Naive thymus-derived CD4-positive, alpha-beta T cell (primary cell): ENCODE measurements at regions not wholly inside any gene's neighbourhood (a gene's known extent, or its start where the extent isn't known, plus 50 kb on each side); places are given as distances from the start of the nearest gene placed in this dataset.

Experiments used
- ATAC-seq: fragments of 150-1000 bp; cut with Tn5 transposase; 2 replicates; pipeline ENCODE4 v1.10.0; 2021; ENCODE audit warnings: mild to moderate bottlenecking, moderate library complexity
- CTCF ChIA-PET: fragments of 350-600 bp; sonication (Branson Sonifier 250); formaldehyde crosslinking; loops from one replicate; lab custom pipeline; 2021; ENCODE audit warnings: antibody characterized with exemption; lab: Charles Lee
- POLR2A ChIA-PET: fragments of 350-600 bp; sonication (Branson Sonifier 250); formaldehyde crosslinking; loops from one replicate; lab custom pipeline; 2021; ENCODE audit warnings: antibody characterized with exemption, inconsistent platforms; lab: Charles Lee
- DNase-seq, 9 donors: peaks; one replicate each; pipeline versions ENCODE4 v3.0.0 to v3.0.0-alpha.2; 2020 to 2022; ENCODE audit warnings: mixed read lengths in 1 of 9
- H3K27ac ChIP-seq: one replicate; pipeline ENCODE4 v1.7.0; 2013; ENCODE audit warnings: mild to moderate bottlenecking, low read depth, low read length, moderate library complexity
- H3K27me3 ChIP-seq, 2 donors: one replicate each; pipeline ENCODE4 v1.7.0; 2013; ENCODE audit warnings: low read length in 2 of 2, mild to moderate bottlenecking in 2 of 2, moderate library complexity in 2 of 2; ENCODE audit not compliant: control insufficient read depth in 2 of 2, insufficient read depth in 2 of 2
- H3K36me3 ChIP-seq, 3 experiments: 1 replicate in 2 of 3; 2 replicates in 1 of 3; pipeline ENCODE4 v1.7.0; 2013; ENCODE audit warnings: low read length in 3 of 3, mild to moderate bottlenecking in 3 of 3, moderate library complexity in 1 of 3; ENCODE audit not compliant: insufficient read depth in 3 of 3, control insufficient read depth in 2 of 3
- H3K4me1 ChIP-seq, 2 donors: one replicate each; pipeline ENCODE4 v1.7.0; 2013; ENCODE audit warnings: low read length in 2 of 2, mild to moderate bottlenecking in 2 of 2, moderate library complexity in 1 of 2; ENCODE audit not compliant: control insufficient read depth in 2 of 2, insufficient read depth in 2 of 2
- H3K4me3 ChIP-seq: 2 replicates; pipeline ENCODE4 v1.7.0; 2013; ENCODE audit warnings: mild to moderate bottlenecking, low read length
- H3K9me3 ChIP-seq, 3 experiments: 1 replicate in 2 of 3; 2 replicates in 1 of 3; pipeline ENCODE4 v1.7.0; 2013; ENCODE audit warnings: low read length in 3 of 3; ENCODE audit not compliant: control insufficient read depth in 2 of 3
- H3K27ac Mint-ChIP-seq, 9 donors: one replicate each; pipeline ENCODE4 v1.8.0; 2020 to 2022; ENCODE audit warnings: mixed read lengths in 9 of 9, mild to moderate bottlenecking in 8 of 9, moderate library complexity in 5 of 9, inconsistent platforms in 2 of 9
- H3K27me3 Mint-ChIP-seq, 5 donors: one replicate each; pipeline ENCODE4 v1.8.0; 2021 to 2022; ENCODE audit warnings: mixed read lengths in 5 of 5, mild to moderate bottlenecking in 1 of 5
- H3K36me3 Mint-ChIP-seq, 5 donors: one replicate each; pipeline ENCODE4 v1.8.0; 2020 to 2022; ENCODE audit warnings: mixed read lengths in 5 of 5, mild to moderate bottlenecking in 3 of 5, inconsistent platforms in 1 of 5
- H3K4me1 Mint-ChIP-seq, 7 donors: one replicate each; pipeline ENCODE4 v1.8.0; 2020 to 2022; ENCODE audit warnings: mixed read lengths in 7 of 7, mild to moderate bottlenecking in 3 of 7, inconsistent platforms in 1 of 7
- H3K4me3 Mint-ChIP-seq, 10 donors: one replicate each; pipeline ENCODE4 v1.8.0; 2020 to 2022; ENCODE audit warnings: mild to moderate bottlenecking in 10 of 10, mixed read lengths in 10 of 10, moderate library complexity in 6 of 10, inconsistent platforms in 2 of 10
- H3K9me3 Mint-ChIP-seq, 11 donors: one replicate each; pipeline ENCODE4 v1.8.0; 2020 to 2022; ENCODE audit warnings: mixed read lengths in 11 of 11, mild to moderate bottlenecking in 4 of 11, inconsistent platforms in 1 of 11, moderate library complexity in 1 of 11
- intact Hi-C, 2 donors: fragments of 100-400 bp; cut with micrococcal nuclease; formaldehyde crosslinking; loops; one replicate each; pipeline ENCODE4 v1.15.1; 2023

DNA sequence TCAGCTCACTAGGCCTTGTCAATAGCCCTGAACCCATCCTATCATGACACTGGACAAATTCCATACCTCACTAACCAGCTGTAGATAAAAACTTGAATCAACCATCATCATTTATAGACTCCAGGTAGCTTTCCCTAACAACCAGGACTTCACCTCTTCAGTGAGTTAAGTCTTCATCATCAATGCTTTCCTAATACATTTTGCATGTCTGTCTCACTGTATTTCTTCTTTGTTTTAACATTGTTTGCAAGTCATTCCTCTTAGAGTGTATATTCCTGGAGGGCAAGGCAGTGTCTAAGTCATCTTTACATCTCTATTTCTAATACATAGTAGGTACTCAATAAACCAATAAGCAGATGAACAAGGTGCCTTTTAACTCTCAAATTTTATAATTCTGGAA, 123.4 kb upstream of the RFC3 start:
- H3K27me3 Mint-ChIP-seq = no peaks in the 10 kb centered on the region
- peaks cover 0 to 4% (median 0%) of the 10 kb centered on the region in 11 donors for H3K9me3 Mint-ChIP-seq
- Histone ChIP-seq H3K4me3 (no peak overlapping the region), H3K27ac (no peak overlapping the region), H3K27me3 (no peaks in the 10 kb centered on the region), H3K4me1 (no peaks in the 10 kb centered on the region), H3K9me3 (no peaks in the 10 kb centered on the region), H3K36me3 (no peaks in the 10 kb centered on the region)
- no peaks in the 10 kb centered on the region for H3K36me3 Mint-ChIP-seq
- H3K27ac Mint-ChIP-seq = no peak overlapping the region
- intact Hi-C loops = no loop called here
- ChIA-PET CTCF (no interaction called here), POLR2A (no interaction called here)
- H3K4me3 Mint-ChIP-seq = no peak overlapping the region
- H3K4me1 Mint-ChIP-seq = no peaks in the 10 kb centered on the region
- ATAC-seq (no peak), DNase-seq (no peak)

DNA sequence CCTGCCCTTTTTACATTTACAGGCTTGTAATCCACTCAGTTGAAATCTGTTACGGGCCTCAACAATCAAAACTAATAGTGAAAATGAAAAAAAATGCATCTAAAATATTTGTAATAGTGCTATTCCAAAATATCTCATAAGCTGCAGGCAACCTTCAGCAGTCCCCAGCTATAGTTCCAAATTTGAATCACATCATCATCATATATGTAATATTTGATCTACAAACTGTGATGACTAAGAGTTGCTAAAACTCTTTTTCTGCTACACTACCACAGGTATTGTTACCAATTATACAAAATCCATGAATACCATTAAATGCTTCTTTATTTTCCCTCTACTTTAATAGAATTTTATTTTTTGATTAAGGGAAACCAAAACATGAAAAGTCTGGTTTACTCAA, 121.4 kb upstream of the RFC3 start:
- Histone ChIP-seq H3K4me1 (no peaks in the 10 kb centered on the region), H3K27ac (no peak overlapping the region), H3K36me3 (no peaks in the 10 kb centered on the region), H3K27me3 (no peaks in the 10 kb centered on the region), H3K9me3 (no peaks in the 10 kb centered on the region), H3K4me3 (no peak overlapping the region)
- H3K4me3 Mint-ChIP-seq = no peak overlapping the region
- ChIA-PET POLR2A (no interaction called here), CTCF (no interaction called here)
- ATAC-seq = no peak
- peaks cover 0 to 2% (median 0%) of the 10 kb centered on the region in 5 donors for H3K27me3 Mint-ChIP-seq
- no peaks in the 10 kb centered on the region for H3K4me1 Mint-ChIP-seq
- DNase-seq = no peak
- peaks cover 0 to 4% (median 0%) of the 10 kb centered on the region in 11 donors for H3K9me3 Mint-ChIP-seq
- H3K36me3 Mint-ChIP-seq = no peaks in the 10 kb centered on the region
- H3K27ac Mint-ChIP-seq = no peak overlapping the region
- intact Hi-C loops = no loop called here

DNA sequence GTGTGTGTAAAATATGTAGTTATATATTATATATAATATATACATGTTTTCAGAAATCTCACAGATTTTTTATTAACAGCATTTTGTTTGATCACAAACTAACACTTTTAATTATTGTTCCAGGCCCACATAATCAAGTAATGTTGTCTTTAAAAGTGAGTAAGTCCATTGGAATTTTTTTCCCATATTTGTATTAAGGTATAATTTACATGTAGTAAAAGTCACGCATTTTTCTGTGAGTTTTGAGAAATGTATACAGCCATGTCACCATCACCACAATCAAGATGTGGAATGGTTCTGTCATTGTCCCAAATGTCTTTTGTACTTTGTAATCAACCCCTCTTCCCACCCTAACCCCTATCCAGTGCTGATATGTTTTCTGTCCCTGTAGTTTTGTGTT, 120.0 kb upstream of the RFC3 start:
- H3K4me3 Mint-ChIP-seq = no peak overlapping the region
- H3K4me3 ChIP-seq = no peak overlapping the region
- H3K27ac ChIP-seq = no peak overlapping the region
- no peaks in the 10 kb centered on the region for H3K4me1 ChIP-seq
- DNase-seq (no peak), ATAC-seq (no peak)
- H3K36me3 ChIP-seq = no peaks in the 10 kb centered on the region
- CTCF ChIA-PET = no interaction called here
- POLR2A ChIA-PET = no interaction called here
- intact Hi-C loops = no loop called here
- no peaks in the 10 kb centered on the region for H3K9me3 ChIP-seq
- H3K27me3 ChIP-seq = no peaks in the 10 kb centered on the region
- H3K4me1 Mint-ChIP-seq = no peaks in the 10 kb centered on the region
- peaks cover 0 to 3% (median 0%) of the 10 kb centered on the region in 11 donors for H3K9me3 Mint-ChIP-seq
- no peak overlapping the region for H3K27ac Mint-ChIP-seq
- peaks cover 0 to 11% (median 2%) of the 10 kb centered on the region in 5 donors for H3K27me3 Mint-ChIP-seq
- no peaks in the 10 kb centered on the region for H3K36me3 Mint-ChIP-seq

DNA sequence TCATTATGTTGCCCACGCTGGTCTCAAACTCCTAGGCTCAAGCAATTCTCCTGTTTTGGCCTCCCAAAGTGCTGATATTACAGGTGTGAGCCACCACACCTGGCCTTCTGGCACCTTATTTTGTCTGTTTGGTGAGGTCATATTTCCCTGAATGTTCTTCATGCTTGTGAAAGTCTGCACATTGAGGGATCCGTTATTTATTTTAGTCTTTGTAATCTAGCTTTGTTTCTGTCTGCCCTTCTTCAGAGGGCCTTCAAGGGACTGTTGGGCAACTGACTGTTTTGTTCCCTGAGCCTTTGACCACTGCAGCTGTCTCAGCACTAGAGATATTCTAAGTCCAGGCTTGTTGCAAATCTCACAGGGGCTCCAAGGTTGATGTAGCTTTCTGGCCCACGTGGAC, 110.5 kb upstream of the RFC3 start:
- Histone ChIP-seq H3K27ac (no peak overlapping the region), H3K36me3 (no peaks in the 10 kb centered on the region), H3K4me3 (no peak overlapping the region), H3K27me3 (no peaks in the 10 kb centered on the region), H3K9me3 (no peaks in the 10 kb centered on the region), H3K4me1 (no peaks in the 10 kb centered on the region)
- H3K9me3 Mint-ChIP-seq = peaks cover 0 to 46% (median 17%) of the 10 kb centered on the region in 11 donors
- ChIA-PET CTCF (no interaction called here), POLR2A (no interaction called here)
- no peak overlapping the region for H3K4me3 Mint-ChIP-seq
- intact Hi-C loops = no loop called here
- H3K4me1 Mint-ChIP-seq = no peaks in the 10 kb centered on the region
- no peak for DNase-seq
- peaks cover 20 to 53% (median 40%) of the 10 kb centered on the region in 5 donors for H3K27me3 Mint-ChIP-seq
- ATAC-seq = no peak
- H3K36me3 Mint-ChIP-seq = peaks cover 0 to 12% (median 6%) of the 10 kb centered on the region in 5 donors
- H3K27ac Mint-ChIP-seq = no peak overlapping the region

DNA sequence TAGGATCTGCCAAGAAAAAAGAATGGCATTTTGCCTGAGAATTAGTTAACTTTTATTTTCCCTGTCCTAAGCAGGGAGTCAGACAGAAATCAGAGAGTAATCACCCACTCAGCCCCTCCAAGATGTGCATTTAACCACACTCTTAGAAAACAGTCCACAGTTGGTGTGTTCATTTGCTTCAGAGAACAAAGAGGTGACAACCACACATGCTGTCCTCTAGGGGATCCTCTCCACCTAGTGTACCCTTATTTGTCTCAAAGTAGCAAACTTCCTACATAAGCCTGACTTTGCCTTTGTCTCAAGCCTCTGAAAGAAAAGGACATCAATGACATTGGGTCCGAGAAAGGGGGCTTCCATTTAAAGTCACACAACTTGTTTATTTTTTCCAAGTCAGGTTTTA, 107.0 kb upstream of the RFC3 start:
- ChIA-PET CTCF (no interaction called here), POLR2A (no interaction called here)
- Histone ChIP-seq H3K9me3 (no peaks in the 10 kb centered on the region), H3K36me3 (no peaks in the 10 kb centered on the region), H3K27ac (no peak overlapping the region), H3K27me3 (no peaks in the 10 kb centered on the region), H3K4me3 (no peak overlapping the region), H3K4me1 (no peaks in the 10 kb centered on the region)
- no peak overlapping the region for H3K4me3 Mint-ChIP-seq
- intact Hi-C loops = no loop called here
- no peak overlapping the region for H3K27ac Mint-ChIP-seq
- DNase-seq (no peak), ATAC-seq (no peak)
- H3K4me1 Mint-ChIP-seq = no peaks in the 10 kb centered on the region
- peaks cover 0 to 15% (median 0%) of the 10 kb centered on the region in 5 donors for H3K36me3 Mint-ChIP-seq
- H3K27me3 Mint-ChIP-seq = peaks cover 5 to 26% (median 16%) of the 10 kb centered on the region in 5 donors
- H3K9me3 Mint-ChIP-seq = peaks cover 3 to 35% (median 14%) of the 10 kb centered on the region in 11 donors

DNA sequence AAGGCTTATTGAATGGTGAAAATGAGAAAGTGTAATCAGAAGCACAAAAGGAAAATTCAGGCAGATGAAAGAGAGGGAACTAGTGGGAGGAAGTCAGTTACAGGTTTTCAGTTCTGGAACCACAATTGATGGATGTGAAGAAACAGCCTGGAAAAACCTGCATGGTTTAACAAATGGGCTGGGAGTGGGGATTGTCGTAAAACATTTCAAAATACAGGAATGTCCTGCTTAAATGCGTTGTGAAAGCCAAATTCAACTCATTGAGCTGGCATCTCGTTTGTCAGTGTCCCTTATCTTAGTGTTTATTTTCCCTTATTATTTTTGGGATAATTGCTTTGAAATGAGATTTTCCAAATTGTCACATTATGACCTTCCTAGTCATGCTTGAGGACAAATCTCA, 106.5 kb upstream of the RFC3 start:
- no peak overlapping the region for H3K4me3 ChIP-seq
- no peaks in the 10 kb centered on the region for H3K27me3 ChIP-seq
- ChIA-PET CTCF (no interaction called here), POLR2A (no interaction called here)
- H3K4me3 Mint-ChIP-seq = no peak overlapping the region
- no peaks in the 10 kb centered on the region for H3K4me1 Mint-ChIP-seq
- no peak for DNase-seq
- no peaks in the 10 kb centered on the region for H3K36me3 ChIP-seq
- peaks cover 5 to 22% (median 11%) of the 10 kb centered on the region in 5 donors for H3K27me3 Mint-ChIP-seq
- no peak for ATAC-seq
- no peaks in the 10 kb centered on the region for H3K9me3 ChIP-seq
- H3K27ac Mint-ChIP-seq = no peak overlapping the region
- intact Hi-C loops = no loop called here
- H3K4me1 ChIP-seq = no peaks in the 10 kb centered on the region
- peaks cover 0 to 15% (median 0%) of the 10 kb centered on the region in 5 donors for H3K36me3 Mint-ChIP-seq
- no peak overlapping the region for H3K27ac ChIP-seq
- H3K9me3 Mint-ChIP-seq = peaks cover 2 to 30% (median 11%) of the 10 kb centered on the region in 11 donors

DNA sequence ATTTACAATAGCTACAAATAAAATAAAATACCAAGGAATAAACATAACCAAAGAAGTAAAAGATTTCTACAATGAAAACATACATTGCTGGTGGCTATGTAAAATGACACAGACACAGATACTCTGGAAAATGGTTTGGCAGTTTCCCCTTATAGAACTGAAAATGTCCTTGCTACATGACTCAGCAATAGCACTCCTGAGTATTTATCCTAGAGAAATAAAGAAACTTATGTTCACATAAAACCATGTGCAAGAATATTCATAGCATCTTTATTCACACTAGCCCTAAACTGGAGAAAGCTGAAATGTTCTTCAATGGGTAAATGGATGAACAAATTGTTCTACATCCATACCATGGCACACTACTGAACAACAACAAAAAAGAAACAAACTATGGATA, 100.2 kb upstream of the RFC3 start:
- Mint-ChIP-seq H3K27me3 (peaks cover 0 to 7% (median 0%) of the 10 kb centered on the region in 5 donors), H3K27ac (no peak overlapping the region), H3K4me1 (peaks cover 0 to 15% (median 11%) of the 10 kb centered on the region in 7 donors), H3K9me3 (peaks cover 0 to 15% (median 3%) of the 10 kb centered on the region in 11 donors), H3K36me3 (peaks cover 0 to 9% (median 3%) of the 10 kb centered on the region in 5 donors), H3K4me3 (no peak overlapping the region)
- ChIA-PET POLR2A (interaction anchor here (0.8 kb wide), 1 partner anchor 174 kb away, joined by 3 read pairs; no protein-coding TSS in a partner anchor), CTCF (no interaction called here)
- H3K9me3 ChIP-seq = no peaks in the 10 kb centered on the region
- peaks cover 0 to 2% of the 10 kb centered on the region in 2 donors for H3K4me1 ChIP-seq
- ATAC-seq = no peak
- H3K4me3 ChIP-seq = no peak overlapping the region
- intact Hi-C loops = no loop called here
- DNase-seq = no peak
- no peaks in the 10 kb centered on the region for H3K36me3 ChIP-seq
- no peaks in the 10 kb centered on the region for H3K27me3 ChIP-seq
- no peak overlapping the region for H3K27ac ChIP-seq
